HG03066 (cell line): ENCODE measurements at regions not wholly inside any gene's neighbourhood (a gene's known extent, or its start where the extent isn't known, plus 50 kb on each side); places are given as distances from the start of the nearest gene placed in this dataset.

ENCODE experiments used
- ATAC-seq: cut with Tn5 transposase; IDR thresholded peaks from one replicate; pipeline ENCODE4 v1.9.1; 2021; ENCODE audit warnings: low read depth; ENCODE audit not compliant: unreplicated experiment

DNA sequence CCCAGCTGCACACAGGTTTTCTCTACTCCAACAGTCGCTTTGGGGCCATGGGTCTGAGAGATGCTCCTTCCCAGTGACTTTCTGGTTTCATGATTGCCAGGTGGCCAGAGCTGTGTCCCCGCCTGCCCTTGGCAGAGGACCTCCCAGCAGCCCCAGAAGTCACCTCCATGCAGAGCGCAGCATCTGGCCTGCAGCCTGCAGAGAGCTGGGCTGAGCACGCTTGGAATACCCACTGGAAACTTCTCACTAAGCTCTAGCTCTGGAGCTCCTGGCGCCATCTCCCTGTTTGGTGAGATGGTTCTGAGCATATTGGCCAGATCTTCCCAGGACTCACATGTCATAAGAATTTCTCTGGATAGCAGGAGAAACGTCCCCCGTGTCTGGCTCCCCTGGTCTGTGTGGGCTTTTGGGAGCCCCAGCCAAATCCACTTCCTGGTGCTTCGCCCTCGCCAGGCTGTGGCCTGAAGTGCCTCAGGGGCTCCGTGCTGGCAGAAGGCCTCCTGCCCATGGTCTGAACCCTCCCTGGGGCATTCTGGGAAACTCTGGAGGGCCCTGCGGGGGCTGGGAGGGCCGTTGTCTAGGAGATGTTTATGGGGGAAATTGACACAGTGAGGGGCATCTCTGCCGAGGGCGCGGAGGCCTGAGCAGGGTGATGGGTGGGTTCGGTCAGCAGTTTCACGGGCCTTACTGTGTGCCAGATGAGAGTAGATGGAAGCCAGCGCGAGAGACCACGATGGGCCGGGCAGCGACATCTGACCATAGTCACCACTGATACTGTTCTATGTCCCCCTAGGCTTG lies 73.2 kb upstream of the CIBAR2 start:
- no peak for ATAC-seq

DNA sequence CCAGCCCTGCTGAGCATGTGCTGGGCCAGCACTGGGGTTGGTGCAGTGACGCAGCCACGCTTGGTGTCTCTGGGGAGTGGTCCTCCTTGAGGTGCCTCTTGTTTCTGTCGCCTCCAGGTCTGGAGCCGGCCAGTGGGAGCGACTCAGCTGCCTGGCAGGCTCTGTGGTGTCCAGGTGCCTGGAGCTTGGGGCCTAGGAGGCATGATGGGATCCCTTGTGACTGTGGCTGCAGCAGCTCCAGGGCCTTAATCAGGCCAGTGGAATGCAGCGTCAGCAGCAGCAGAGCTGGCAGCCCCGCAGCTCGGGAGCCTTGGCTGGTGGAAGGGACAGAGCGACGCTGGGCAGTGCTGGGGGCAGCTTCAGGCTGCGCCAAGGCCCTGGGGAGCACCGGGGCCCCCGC lies 74.7 kb upstream of the CIBAR2 start:
- ATAC-seq = no peak

DNA sequence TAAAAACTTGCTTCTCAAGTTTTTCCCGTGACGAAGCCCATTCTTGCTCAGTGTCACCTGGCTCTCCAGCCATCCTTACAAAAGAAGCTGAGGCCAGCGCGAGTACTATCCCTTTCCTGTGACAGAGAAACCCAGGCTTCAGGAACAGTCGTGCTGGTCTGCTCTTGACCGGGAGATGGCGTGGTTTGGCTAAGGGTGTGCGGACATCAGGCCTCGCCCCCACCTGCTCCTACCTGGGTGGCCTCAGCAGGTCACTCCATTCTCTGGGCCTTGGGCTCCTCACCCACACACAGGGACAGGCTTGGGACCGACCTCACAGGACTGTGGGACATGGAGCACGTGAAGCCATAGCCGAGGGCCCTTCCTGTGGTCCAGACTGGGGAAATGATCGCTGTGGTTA lies 75.2 kb upstream of the CIBAR2 start:
- no peak for ATAC-seq

DNA sequence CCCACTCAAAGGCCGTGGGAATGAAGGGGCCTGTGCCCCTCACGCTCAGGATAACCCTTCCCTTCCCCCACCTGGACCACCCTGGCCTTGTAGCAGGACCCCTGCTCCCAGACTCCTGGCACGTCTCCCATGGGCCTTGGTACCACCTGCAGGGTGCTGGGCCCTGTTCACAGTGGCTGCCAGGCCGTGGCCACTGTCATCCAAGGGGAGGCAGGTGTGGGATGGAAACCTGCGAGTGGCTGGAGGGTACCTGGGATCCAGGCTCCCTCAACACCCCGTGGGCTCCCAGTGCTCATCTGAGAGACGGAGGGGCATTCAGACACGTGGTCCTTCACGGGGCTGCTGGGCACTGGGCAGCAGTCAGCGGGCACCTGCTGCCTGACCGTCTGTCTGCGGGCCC lies 75.6 kb upstream of the CIBAR2 start:
- no peak for ATAC-seq

DNA sequence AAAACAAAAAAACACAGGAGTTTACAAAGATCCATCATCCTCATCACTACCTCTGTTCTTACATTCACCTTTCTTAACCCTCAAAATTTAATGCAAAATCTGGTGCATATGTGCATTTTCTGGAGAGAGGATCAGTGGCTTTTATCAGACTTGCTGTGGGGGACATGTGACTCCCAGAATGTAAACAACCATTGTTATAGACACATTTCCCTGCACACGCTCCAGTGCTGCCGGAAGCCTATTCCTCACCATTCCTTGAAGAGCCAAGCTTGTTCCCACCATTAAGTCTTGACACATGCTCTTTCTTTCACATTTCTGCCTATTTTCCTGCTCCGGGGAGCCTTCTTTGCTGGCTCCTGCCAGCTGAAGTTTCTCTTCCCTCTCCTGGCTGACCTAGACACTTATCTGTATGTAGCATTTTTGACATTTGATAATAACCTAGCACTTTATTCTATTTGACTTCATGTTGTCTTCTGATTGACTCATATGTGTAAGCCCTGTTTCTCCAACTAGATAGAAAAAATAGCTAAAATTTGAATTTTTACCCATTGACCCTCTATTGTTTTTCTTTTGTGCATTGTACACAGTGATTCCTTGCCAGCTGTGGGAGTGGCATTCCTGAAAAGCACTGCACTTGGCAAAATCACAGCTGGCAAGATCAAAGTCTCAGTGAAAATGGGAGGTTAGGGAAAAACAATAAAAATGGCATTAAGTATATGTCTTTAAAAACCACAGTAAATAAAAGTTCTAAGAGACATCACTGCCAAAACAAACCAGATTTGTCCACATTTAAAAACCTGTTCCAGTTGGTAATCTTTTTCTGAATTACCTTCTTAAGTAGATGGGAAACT lies 76.8 kb upstream of the CIBAR2 start:
- ATAC-seq = no peak

DNA sequence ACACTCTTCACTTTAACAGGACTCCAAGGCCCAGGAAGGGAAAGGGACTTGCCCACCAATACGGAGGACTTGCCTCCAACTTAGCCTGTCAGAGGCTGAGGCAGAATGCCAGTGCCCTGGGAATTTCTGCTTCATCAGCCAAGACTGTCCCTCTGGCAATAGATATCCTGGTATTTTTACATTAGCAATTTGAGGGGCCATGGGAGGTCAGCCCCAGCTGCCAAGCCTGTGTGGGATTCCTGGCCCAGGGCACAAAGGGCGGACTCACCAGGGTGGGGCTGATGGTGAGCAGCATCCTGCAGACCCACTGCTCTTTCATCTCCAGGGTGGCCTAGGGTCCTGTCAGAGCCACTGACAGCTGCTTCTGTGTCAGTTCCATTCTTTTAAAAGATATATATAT lies 78.3 kb upstream of the CIBAR2 start:
- no peak for ATAC-seq

DNA sequence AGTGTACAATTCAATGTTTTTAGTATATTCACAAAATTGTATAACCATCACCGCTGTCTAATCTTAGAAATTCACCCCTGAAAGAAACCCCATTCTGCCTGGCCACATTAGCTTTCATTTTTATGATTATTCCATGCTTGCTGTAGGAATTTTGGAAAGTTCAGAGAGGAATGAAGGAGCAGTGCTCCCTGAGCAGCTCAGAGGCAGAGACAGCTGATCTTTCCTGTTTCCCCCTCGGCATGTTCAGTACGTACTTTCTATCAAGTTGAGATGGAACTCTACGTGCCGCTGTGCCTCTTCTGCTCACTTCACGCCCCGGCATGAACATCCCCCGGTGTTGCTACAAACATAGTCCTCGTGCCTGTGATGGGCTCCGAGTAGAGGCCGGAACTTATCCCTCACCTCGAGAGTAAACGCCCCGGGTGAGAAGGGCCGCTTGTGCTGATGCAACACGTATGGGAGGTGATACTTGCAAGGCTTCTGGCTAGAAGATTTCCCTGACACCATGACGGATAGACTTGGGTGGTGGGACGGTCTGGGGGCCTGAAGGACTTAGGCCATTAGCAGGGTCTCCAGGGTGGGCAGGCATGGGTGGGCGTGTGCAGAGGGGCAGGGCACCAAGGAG lies 79.2 kb upstream of the CIBAR2 start:
- no peak for ATAC-seq

DNA sequence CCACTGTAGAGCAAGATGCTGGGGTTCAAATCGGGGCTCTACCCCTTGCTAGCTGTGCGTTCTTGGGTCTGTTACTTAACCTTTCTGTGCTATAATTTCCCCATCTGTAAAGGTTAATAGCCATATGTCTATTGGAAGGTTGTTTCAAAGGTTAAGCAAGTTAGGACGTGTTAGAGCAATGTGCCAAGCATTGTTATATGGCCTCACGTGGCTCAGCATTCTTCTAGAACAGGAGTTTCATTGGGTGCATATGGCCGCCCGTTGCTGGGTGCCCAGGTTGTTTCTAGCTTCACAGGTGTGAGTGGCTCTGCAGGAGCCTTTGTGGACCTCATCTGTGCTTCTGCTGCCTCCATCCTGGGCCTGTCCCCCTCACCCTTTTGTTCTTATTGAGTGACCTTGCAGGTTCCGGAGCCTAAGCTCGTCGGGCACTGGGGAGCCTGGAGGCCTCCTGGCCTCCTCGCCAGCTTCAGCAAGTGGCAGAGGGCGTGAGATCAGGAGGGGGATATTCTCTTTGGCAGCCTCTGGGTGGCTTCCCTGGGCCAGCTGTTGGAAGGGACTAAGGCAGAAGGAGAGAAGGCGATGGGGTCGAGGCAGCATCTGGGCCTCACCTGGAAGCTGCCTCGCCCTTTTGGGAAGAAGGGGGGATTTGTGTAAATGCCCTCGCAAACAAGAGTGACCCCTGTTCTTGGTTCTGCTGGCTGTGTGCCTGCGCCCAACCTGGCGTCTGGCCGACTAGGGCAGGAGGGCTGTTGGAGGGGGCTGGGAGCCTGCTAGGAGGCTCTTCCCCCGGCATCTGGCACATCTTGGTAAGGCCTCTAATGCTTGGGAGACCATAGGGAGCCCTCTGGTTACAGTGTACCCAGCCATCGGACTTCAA lies 80.2 kb upstream of the CIBAR2 start:
- ATAC-seq = no peak

DNA sequence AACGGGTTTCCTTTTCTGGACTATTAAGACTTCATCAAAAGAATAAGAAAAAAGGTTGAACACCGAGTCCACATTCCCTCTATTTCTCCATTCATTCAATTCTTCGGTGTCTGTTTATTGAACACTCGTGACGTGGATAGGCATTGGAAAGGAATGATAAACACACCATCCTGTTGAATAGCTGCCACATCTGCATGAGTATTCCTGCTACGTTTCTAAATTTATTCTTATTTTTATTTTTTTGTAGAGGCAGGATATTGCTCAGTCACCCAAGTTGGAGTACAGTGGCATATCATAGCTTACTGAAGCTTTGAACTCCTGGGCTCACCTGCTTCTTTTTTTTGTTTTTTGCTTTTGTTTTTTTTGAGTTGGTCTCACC lies 80.8 kb upstream of the CIBAR2 start:
- no peak for ATAC-seq

DNA sequence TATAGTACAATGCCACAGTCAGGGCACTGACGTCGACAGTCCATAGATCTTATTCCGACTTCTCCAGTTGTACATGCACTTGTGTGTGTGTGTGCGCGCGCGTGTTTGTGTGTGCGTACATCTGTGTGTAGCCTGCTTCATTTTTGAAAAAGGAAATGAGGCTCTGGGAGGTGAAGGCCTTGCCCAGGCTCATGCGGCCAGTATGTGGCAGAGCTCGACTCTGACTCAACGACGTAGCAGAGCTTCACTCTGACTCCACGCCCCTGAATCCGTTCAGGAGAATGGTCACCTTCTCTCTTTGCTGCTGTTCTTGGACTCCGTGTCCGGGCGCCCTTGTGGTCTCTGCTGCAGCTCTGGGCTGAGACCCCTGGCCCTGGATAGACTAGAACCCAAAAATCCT lies 81.6 kb upstream of the CIBAR2 start:
- ATAC-seq = no peak

DNA sequence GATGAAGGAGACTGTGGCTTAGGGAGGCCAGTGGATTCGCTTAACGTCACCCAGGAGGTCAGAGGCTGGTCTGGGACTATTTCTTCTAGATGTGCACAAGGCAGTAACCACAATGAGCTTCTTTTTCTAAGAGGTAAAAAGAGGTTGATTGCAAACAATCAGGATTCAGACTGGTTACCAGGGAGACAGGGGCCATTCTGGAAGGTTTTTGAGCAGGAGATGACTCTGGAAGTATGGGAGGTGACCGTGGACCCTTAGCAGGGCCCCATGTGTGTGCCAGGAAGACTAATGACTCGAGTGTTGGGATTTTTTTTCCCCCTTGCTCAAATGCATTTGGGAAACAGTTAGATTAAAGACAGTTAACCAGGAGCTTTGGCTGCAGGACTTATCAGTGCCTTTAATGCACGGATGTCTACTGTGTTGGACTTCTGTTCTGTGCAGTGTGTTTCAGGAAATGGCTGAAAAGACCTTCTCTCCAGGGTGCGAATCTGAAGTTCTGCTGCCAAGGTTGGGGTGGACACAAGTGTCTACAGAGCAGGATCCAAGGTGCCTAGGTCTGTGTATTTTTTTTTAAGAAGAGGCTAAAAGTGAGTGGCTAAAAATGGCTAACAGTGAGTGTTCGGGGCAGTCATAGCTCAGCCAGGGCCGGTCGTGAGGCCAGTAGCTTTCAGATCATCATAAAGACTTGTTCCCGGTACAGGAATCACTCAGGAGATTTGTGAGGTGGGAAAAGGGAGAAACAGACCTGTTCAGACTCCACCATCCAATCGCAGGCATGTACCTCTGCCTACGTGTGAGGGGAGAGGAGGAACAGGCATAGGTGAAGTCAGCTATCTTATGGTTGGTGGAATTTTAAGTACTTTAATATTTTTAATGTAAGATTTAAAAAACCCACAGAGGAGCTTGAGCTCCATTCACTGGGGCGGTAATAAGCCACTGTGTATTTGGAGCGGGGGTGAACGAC lies 82.3 kb upstream of the CIBAR2 start:
- ATAC-seq = no peak

DNA sequence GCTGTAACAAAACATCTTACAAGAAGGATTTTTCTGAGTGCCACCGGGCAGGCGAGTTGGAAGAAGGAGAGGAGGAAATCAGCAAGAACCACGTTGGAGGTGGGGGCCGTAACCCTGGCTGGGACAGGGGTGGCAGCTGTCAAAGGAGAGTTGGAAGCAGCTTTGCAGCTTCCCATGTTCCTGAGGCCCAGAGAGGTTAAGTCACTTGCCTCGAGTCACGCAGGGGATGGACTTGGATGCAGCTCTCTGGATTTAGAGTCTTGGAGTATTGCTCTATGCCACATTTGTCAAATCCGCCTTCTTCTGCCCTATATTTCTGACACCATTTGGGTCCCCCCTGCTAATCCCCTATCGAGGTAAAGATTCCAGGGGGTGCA lies 83.0 kb upstream of the CIBAR2 start:
- ATAC-seq = no peak

DNA sequence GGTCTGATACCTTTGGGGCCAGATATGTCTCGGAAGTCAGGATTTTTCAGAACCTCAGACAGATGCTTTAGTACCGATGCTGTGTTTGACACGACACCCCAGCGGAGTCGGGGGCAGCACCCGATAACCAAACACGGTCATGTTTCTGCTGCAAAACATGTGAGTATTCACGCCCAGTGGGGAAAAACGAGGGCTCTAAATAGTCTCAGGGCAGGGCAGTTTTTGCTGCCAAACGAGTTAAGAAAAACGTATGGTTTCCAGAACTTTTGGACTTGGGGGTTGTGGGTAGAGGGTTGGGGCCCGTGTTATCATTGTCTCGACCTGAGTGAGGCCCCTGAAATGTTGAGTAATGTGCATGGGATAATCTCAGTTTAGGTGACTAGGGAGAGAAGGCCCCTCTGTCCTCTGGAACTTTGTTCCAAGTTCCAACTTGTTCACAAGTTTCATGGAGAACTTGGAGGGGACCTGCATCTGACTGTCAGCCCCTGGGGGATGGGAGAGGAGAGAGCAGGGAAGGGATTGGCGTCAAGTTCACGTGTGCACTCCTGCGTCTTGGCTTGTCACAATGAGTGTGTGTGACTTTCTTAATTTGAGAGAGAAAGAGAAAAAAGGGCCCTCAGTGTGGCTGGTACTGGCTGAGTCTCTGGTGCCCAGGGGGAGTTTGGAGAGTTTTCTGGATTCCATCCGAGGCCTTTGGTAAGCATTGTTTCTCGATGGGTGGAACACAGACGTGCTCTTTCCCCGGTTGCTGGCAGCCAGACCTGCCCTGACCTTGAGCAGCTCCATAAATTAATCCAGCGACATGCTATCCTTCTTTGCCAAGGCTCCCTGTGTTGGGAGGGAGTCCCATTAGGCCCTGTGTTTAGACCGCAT lies 83.9 kb upstream of the CIBAR2 start:
- ATAC-seq = no peak

DNA sequence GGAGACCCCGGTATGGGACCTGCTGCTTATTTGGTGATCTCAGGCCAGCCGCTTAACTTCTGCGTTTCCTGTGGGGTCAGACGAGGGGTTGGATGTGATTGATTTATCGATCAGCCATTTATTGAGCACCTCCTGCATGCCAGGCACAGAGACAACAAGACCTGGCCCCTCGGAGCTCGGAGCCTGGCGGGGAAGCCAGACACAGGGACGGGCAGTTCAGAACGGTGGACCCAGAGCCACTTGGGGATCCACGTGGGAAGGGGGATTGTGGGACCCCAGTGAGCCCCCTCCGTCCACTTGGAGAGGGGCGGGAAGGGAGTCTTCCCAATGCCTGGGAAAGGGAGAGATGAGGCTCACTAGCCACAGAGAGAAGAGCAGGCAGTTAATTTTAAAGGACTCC lies 84.7 kb upstream of the CIBAR2 start:
- no peak for ATAC-seq

DNA sequence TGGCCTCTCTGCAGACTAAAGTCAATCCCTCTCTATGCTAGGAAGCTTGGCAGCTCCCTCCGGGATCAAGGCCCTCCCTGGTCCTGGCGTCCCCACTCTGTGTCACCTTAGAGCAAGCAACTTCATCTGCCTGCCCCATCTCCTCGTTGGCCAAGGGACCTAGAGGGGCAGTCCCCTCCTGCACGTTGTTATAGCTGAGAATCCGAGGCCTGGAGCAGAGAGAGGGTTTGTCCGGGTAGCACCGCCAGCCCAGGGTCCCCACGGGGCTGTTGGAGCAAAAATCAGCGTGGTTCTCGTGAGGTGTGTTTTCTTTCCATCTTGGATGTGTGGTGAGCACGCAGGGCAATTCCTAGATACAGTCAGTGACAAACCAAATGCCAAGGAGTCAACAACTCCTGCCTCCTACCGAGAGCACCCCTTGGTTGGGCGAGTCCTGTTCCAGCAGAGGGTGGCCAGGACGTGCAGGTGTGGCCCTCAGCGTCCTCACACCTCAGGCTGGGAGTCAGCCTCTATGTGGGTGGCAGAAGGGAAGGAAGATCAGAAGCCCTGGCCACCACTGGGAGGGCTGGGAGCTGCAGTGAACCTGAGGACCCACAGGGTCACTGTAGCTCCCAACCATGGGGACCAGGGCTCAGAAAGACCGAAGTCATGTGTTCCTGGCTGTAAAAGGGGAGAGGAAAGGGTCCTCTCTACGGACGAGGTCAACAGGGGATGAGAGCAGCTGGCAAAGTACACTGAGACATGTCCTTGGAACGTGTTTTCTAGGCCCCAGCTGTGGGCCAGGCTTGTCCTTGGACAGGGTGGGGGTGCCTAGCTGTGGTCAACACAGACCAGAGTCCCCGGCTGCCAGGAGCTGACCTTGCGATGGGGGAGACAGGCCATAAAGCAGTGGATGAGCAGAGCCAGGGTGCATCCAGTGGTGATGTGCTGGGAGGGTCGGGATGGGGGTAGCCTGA lies 85.6 kb upstream of the CIBAR2 start:
- no peak for ATAC-seq

DNA sequence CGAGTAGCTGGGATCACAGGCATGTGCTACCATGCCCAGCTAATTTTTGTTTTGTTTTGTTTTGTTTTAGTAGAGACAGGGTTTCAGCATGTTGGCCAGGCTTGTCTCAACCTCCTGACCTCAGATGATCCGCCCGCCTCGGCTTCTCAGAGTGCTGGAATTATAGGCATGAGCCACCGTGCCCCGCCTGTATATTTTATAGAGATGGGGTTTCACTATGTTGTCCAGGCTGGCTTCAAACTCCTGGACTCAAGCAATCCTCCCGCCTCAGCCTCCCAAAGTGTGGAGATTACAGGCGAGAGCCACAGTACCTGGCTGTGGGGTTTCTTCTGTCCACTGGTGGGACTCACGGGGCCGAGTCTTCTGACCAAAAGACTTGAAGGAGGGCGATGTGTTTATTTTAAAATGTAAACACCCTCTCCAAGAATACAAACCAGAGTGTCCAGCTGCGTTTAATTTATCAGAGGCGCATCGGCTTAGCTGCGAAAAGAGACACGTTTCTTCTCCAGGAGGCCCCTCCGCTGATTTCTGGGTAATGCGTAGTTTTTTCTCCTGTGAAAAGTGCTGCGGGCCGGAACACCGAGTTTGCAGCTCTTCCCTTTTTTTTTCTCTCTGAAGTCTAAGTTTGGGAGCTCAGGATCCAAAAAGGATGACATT lies 86.9 kb upstream of the CIBAR2 start:
- no peak for ATAC-seq

DNA sequence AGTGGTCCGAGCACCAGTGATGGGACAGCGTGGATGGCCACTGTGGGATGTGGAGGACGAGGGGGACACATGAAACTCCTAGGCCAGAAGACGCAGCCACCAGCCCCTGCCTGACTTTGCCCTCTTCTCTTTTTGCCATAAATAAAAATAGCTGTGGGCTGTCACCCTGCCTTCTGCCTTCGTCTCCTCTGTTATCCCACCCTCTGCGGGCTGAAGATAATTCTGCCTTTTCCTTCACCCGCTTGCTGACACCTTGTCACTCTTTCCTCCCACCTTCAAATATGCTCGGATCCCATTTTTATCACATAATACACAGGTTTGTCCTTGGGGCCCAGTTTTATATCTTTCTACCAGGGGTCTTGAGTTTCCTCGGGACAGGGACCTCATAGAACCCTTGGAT lies 87.6 kb upstream of the CIBAR2 start:
- no peak for ATAC-seq
